ENCODE measurements at regions not wholly inside any gene's neighbourhood (a gene's known extent, or its start where the extent isn't known, plus 50 kb on each side); places are given as distances from the start of the nearest gene placed in this dataset.

GRCh38 chr4:182179751-182180150 is 63.5 kb upstream of the TENM3 start:
- no peaks in the 10 kb centered on the region for H3K36me3 Mint-ChIP-seq (ENCODE audit: low read depth)
- no peak overlapping the region for H3K27ac Mint-ChIP-seq
- no peaks in the 10 kb centered on the region for H3K9me3 Mint-ChIP-seq
- no peak overlapping the region for H3K4me3 Mint-ChIP-seq
- no peaks in the 10 kb centered on the region for H3K27me3 Mint-ChIP-seq
- no peak for DNase-seq
- no peaks in the 10 kb centered on the region for H3K4me1 Mint-ChIP-seq (ENCODE audit: low read depth)

GRCh38 chr4:182185491-182185890 is 57.7 kb upstream of the TENM3 start:
- Mint-ChIP-seq H3K36me3 (ENCODE audit: low read depth) (no peaks in the 10 kb centered on the region), H3K27ac (no peak overlapping the region), H3K4me1 (ENCODE audit: low read depth) (no peaks in the 10 kb centered on the region), H3K9me3 (no peaks in the 10 kb centered on the region), H3K4me3 (no peak overlapping the region), H3K27me3 (no peaks in the 10 kb centered on the region)
- DNase-seq, result no peak

- Mint-ChIP-seq H3K27me3 (no peaks in the 10 kb centered on the region), H3K36me3 (ENCODE audit: low read depth) (no peaks in the 10 kb centered on the region), H3K9me3 (no peaks in the 10 kb centered on the region), H3K4me3 (no peak overlapping the region), H3K4me1 (ENCODE audit: low read depth) (no peaks in the 10 kb centered on the region), H3K27ac (no peak overlapping the region)
- no peak for DNase-seq
Measured at GRCh38 chr4:182187674-182188073, 55.5 kb upstream of the TENM3 start.

GRCh38 chr4:182188622-182189021 is 54.6 kb upstream of the TENM3 start:
- Mint-ChIP-seq H3K4me1 (ENCODE audit: low read depth) (no peaks in the 10 kb centered on the region), H3K27me3 (no peaks in the 10 kb centered on the region), H3K4me3 (no peak overlapping the region), H3K9me3 (no peaks in the 10 kb centered on the region), H3K36me3 (ENCODE audit: low read depth) (no peaks in the 10 kb centered on the region), H3K27ac (no peak overlapping the region)
- DNase-seq, result no peak

- Mint-ChIP-seq H3K27me3 (no peaks in the 10 kb centered on the region), H3K4me1 (ENCODE audit: low read depth) (no peaks in the 10 kb centered on the region), H3K4me3 (no peak overlapping the region), H3K27ac (no peak overlapping the region), H3K9me3 (no peaks in the 10 kb centered on the region), H3K36me3 (ENCODE audit: low read depth) (no peaks in the 10 kb centered on the region)
- no peak for DNase-seq
Measured at GRCh38 chr4:182189103-182189878, 53.9 kb upstream of the TENM3 start.

DNA sequence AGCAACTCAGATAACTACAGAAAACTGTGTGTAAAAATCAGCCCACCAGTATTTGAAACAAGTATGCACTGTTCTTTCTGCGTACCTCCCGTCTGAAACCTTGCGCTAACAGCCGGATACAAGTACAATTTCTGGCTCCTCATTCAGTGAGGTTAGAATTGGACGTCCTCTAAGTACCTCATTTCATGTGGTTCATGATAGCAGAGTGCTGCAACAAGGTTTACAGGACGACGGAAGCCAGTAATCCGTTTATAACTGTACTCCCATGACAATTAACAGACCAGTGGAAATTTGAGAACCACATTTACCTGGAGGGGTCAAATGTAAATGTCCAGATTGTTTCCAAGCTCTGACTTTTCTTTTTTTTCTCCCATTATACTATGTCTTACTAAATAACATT is 52.9 kb upstream of the TENM3 start:
- no peaks in the 10 kb centered on the region for H3K27me3 Mint-ChIP-seq
- no peaks in the 10 kb centered on the region for H3K9me3 Mint-ChIP-seq
- no peak overlapping the region for H3K4me3 Mint-ChIP-seq
- H3K36me3 Mint-ChIP-seq (ENCODE audit: low read depth), result no peaks in the 10 kb centered on the region
- no peak overlapping the region for H3K27ac Mint-ChIP-seq
- H3K4me1 Mint-ChIP-seq (ENCODE audit: low read depth), result no peaks in the 10 kb centered on the region
- DNase-seq, result no peak

DNA sequence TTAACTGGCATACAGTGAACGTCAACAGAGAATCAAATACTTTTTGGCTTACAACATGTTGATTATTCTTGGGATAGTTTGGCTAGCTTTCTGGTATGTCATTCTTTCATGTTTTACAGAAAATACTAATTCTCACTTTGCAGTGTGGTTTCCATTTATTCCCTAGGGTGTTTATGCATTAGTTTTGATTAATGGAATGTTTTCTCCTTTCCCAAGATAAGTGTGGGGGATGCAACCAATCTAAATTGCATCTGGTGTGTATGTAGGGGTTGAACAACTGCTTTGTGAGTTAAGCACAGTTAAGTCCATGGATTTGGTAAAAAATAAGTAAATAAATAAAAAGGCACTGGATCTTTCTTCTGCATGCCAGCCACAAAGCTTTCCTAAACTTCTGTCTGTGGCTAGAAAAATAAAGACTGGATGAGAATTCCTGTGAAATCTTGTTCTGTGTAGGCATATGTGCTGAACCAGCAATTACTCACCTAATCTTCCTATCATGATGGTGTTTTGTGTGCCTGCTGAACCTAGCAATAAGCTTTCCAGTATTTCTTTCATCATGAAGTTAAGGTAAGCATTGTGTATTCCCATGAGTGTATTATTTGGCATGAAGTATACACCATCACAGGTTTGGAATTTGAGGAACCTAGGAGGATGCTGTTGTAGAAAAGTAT is 50.6 kb upstream of the TENM3 start:
- Mint-ChIP-seq H3K36me3 (ENCODE audit: low read depth) (no peaks in the 10 kb centered on the region), H3K27ac (no peak overlapping the region), H3K27me3 (no peaks in the 10 kb centered on the region), H3K9me3 (no peaks in the 10 kb centered on the region), H3K4me3 (no peak overlapping the region), H3K4me1 (ENCODE audit: low read depth) (no peaks in the 10 kb centered on the region)
- DNase-seq, result no peak

DNA sequence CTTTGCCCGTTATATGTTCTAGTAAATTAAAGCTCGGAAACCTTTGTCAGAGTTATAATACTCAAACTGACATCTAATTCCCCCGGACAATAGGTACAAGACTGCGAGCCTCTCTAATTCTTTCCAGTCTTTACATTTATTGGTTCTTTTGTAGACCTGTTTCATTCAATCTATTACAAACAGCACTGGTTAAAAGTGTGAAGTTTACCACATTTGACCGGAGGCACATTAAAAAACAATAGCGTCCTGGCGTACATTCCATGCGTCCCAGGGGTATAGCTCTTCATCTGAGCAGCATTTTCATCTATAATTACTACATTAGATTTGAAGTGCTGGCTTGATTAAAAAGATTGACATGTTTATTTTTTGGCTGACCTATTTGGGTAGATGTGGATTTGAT is 49.9 kb upstream of the TENM3 start:
- Mint-ChIP-seq H3K36me3 (ENCODE audit: low read depth) (no peaks in the 10 kb centered on the region), H3K9me3 (no peaks in the 10 kb centered on the region), H3K27me3 (no peaks in the 10 kb centered on the region), H3K27ac (no peak overlapping the region), H3K4me3 (no peak overlapping the region), H3K4me1 (ENCODE audit: low read depth) (no peaks in the 10 kb centered on the region)
- no peak for DNase-seq
